Transverse colon (tissue), 4 donors: ENCODE measurements at regions not wholly inside any gene's neighbourhood (a gene's known extent, or its start where the extent isn't known, plus 50 kb on each side); places are given as distances from the start of the nearest gene placed in this dataset.

Source experiments
- DNase-seq: peaks from one replicate; pipeline ENCODE4 v3.0.0-alpha.2; 2019
- H3K27ac ChIP-seq, 4 donors: fragments of 200-600 bp; sonication (generic); 2 replicates each; pipeline ENCODE4 v1.5.1; 2016 to 2018; ENCODE audit warnings: inconsistent platforms in 4 of 4
- H3K27me3 ChIP-seq: fragments of 200-600 bp; sonication (generic); 2 replicates; pipeline ENCODE4 v1.5.1; 2017; ENCODE audit warnings: inconsistent platforms
- H3K36me3 ChIP-seq, 4 donors: fragments of 200-600 bp; sonication (generic); 2 replicates each; pipeline ENCODE4 v1.5.1; 2017 to 2019; ENCODE audit warnings: inconsistent platforms in 4 of 4
- H3K4me1 ChIP-seq, 4 donors: fragments of 200-600 bp; sonication (generic); 2 replicates each; pipeline ENCODE4 v1.5.1; 2017 to 2020; ENCODE audit warnings: inconsistent platforms in 4 of 4
- H3K4me3 ChIP-seq, 4 donors: fragments of 200-600 bp; sonication (generic); 1 replicate in 1 of 4; 2 replicates in 3 of 4; pipeline versions ENCODE4 v1.5.1 to v1.6.1; 2017 to 2019; ENCODE audit warnings: inconsistent platforms in 4 of 4
- H3K9me3 ChIP-seq, 2 donors: fragments of 200-600 bp; sonication (generic); 2 replicates each; pipeline ENCODE4 v1.5.1; 2017 to 2019; ENCODE audit warnings: inconsistent platforms in 2 of 2
- EP300 ChIP-seq: sonication (generic); formaldehyde crosslinking; IDR thresholded peaks from one replicate; pipeline ENCODE4 v1.6.1; 2017; ENCODE audit warnings: antibody characterized with exemption, low read depth
- POLR2A ChIP-seq: fragments of 450-650 bp; IDR thresholded peaks from one replicate; pipeline ENCODE4 v1.6.1; 2016; ENCODE audit warnings: antibody characterized with exemption, mild to moderate bottlenecking, moderate library complexity
- POLR2AphosphoS5 ChIP-seq, 3 donors: sonication (generic); formaldehyde crosslinking; IDR thresholded peaks; one replicate each; pipeline ENCODE4 v1.6.1; 2016; ENCODE audit warnings: antibody characterized with exemption in 3 of 3
- WGBS, 2 donors: methylation state at CpG; one replicate each; pipeline ENCODE4 v1.1.5; 2018; ENCODE audit warnings: low coverage in 1 of 2; 5-methylcytosine and 5-hydroxymethylcytosine counted together
- in situ Hi-C, 4 donors: fragments of 200-750 bp; cut with MboI; loops; one replicate each; pipeline versions ENCODE4 v1.15.0 to v1.15.1; 2017; ENCODE audit warnings: low sequenced_read_pairs in 3 of 4, low pct_ligation_motif_present in 1 of 4, low pct_unique_long_range_greater_than_20kb in 1 of 4
- intact Hi-C: fragments of 100-400 bp; cut with DNase I; formaldehyde crosslinking; loops from one replicate; pipeline ENCODE4 v1.15.1; 2023; ENCODE audit warnings: low total_unique reads
- TF ChIP-seq, protein P1 (sequence below), 5 experiments: fragments of 200-600 bp in 3 of 5; fragments of 450-650 bp in 2 of 5; sonication (generic) in 3 of 5; IDR thresholded peaks; 1 replicate in 2 of 5; 2 replicates in 3 of 5; pipeline ENCODE4 v1.5.1; 2016 to 2017; ENCODE audit warnings: antibody characterized with exemption in 5 of 5, inconsistent platforms in 3 of 5, mild to moderate bottlenecking in 2 of 5, moderate library complexity in 1 of 5

DNA sequence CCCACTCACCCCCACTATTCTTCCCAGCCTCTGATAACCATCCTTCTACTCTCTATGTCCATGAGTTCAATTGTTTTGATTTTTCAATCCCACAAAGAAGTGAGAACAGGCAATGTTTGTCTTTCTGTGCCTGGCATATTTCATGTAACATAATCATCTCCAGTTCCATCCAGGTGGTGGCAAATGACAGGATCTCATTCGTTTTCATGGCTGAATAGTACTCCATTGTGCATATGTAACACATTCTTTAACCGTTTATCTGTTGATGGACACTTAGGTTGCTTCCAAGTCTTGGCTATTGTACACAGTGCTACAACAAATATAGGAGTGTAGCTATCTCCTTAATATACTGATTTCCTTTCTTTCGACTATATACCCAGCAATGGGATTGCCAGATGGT lies 169.3 kb upstream of the NFIA start:
- WGBS, 2 donors, result 84 to 100% methylated on average over 1 to 3 of the region's 3 CpGs
- no peak for DNase-seq
- Histone ChIP-seq H3K4me1 (no peaks in the 10 kb centered on the region), H3K9me3 (no peaks in the 10 kb centered on the region), H3K27me3 (no peaks in the 10 kb centered on the region), H3K4me3 (no peak overlapping the region), H3K36me3 (no peaks in the 10 kb centered on the region), H3K27ac (no peak overlapping the region)
- TF ChIP-seq, protein P1, sequence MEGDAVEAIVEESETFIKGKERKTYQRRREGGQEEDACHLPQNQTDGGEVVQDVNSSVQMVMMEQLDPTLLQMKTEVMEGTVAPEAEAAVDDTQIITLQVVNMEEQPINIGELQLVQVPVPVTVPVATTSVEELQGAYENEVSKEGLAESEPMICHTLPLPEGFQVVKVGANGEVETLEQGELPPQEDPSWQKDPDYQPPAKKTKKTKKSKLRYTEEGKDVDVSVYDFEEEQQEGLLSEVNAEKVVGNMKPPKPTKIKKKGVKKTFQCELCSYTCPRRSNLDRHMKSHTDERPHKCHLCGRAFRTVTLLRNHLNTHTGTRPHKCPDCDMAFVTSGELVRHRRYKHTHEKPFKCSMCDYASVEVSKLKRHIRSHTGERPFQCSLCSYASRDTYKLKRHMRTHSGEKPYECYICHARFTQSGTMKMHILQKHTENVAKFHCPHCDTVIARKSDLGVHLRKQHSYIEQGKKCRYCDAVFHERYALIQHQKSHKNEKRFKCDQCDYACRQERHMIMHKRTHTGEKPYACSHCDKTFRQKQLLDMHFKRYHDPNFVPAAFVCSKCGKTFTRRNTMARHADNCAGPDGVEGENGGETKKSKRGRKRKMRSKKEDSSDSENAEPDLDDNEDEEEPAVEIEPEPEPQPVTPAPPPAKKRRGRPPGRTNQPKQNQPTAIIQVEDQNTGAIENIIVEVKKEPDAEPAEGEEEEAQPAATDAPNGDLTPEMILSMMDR (IDR thresholded peaks at IDR 0.05), result no peak
- intact Hi-C loops, result no loop called here
- in situ Hi-C loops, result no loop called here

DNA sequence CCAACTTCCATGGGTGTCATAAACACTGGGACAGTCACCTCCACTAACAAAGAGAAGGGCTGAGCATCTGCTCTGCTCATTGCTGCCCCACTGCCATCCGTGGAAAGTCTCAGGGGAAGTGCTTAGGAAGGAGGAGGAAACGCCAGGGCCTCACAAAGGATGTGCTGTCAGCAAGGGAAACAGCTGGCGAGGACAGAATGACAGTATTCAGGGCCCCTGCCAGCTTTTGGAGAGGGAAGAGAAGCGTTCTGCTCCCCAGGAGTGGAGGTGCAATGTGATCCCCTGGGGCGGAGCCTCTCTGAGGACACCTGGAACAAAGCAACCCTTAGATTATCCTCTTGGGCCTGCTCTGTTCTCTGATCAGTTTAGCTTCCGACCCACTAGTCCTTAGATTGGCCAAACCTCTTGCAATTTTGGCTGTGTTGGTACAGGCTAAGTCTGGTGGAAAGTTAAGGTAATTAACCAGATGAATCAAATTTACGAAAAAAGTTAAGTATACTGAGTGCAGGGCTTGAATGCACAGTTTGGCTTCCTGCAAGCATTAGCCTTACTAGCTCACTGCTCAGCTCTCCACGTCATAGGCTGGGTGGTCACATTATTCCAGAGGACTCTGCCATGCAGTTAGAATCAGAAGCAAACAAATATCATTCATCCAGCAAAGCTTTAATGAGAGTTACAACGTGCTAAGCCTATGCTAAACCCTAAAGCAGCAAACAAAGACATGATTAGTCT lies 170.2 kb upstream of the NFIA start:
- 33 to 60% methylated on average over 3 to 9 of the region's 9 CpGs for WGBS, 2 donors
- TF ChIP-seq EP300 (no peak), POLR2A (no peak), POLR2AphosphoS5 (IDR thresholded peaks at IDR 0.05) (no peak)
- TF ChIP-seq, protein P1 (IDR thresholded peaks at IDR 0.05), result no peak
- intact Hi-C loops (no loop called here), in situ Hi-C loops (no loop called here)
- H3K4me1 ChIP-seq, result no peaks in the 10 kb centered on the region
- no peak overlapping the region for H3K4me3 ChIP-seq
- H3K27me3 ChIP-seq, result no peaks in the 10 kb centered on the region
- H3K27ac ChIP-seq, result no peak overlapping the region
- H3K9me3 ChIP-seq, result no peaks in the 10 kb centered on the region
- no peaks in the 10 kb centered on the region for H3K36me3 ChIP-seq
- no peak for DNase-seq

DNA sequence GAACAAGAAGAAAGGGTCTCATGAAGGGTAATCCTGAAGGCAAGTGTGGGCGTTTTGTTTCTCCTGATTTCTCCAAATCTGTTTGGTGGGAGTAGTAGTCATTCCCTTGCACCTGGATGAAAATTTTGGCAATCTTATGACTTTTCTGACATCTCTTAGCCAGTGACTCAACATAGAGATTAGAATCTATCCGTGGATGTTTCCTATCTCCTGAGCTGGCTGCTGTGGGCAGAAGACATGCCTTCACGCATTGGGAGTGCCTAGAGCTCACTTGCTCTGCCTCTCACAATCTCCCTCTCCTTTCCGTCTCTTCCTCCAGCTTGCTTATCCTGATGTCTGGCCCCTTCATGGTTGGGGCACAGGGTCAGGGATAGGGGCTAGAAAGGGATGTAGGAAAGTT lies 174.2 kb upstream of the NFIA start:
- no peaks in the 10 kb centered on the region for H3K9me3 ChIP-seq
- no peak overlapping the region for H3K4me3 ChIP-seq
- TF ChIP-seq POLR2A (no peak), EP300 (no peak), POLR2AphosphoS5 (IDR thresholded peaks at IDR 0.05) (no peak)
- TF ChIP-seq, protein P1 (IDR thresholded peaks at IDR 0.05), result no peak
- no peaks in the 10 kb centered on the region for H3K27me3 ChIP-seq
- WGBS, 2 donors, result 68 to 72% methylated on average over 2 to 4 of the region's 4 CpGs
- DNase-seq, result no peak
- in situ Hi-C loops (no loop called here), intact Hi-C loops (no loop called here)
- H3K27ac ChIP-seq, result no peak overlapping the region
- no peaks in the 10 kb centered on the region for H3K36me3 ChIP-seq
- no peaks in the 10 kb centered on the region for H3K4me1 ChIP-seq

DNA sequence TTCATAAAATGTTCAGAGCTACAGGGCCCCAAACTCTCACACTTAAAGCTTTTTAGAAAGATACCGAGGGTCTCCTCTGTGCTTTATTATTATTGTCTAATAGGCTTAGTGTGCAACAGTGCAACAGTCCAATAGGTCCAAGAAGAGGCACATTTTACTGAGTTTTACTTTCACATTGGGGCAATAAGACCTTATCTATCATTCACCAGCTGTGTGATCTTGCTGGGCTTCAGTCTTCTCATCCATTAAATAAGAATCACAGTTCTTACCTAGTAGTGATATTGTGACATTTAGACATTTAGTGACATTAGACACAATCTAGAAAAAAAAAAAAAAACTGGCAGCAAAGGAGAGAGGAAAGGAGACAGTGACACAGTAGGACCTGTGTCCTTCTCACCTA lies 175.8 kb upstream of the NFIA start:
- no peak for DNase-seq
- H3K4me1 ChIP-seq, result no peaks in the 10 kb centered on the region
- intact Hi-C loops, result no loop called here
- TF ChIP-seq, protein P1 (IDR thresholded peaks at IDR 0.05), result no peak
- in situ Hi-C loops, result no loop called here
- H3K36me3 ChIP-seq, result no peaks in the 10 kb centered on the region
- no peaks in the 10 kb centered on the region for H3K9me3 ChIP-seq
- H3K27me3 ChIP-seq, result no peaks in the 10 kb centered on the region
- H3K4me3 ChIP-seq, result no peak overlapping the region
- no peak overlapping the region for H3K27ac ChIP-seq
- WGBS, 2 donors, result 67 to 89% methylated on average over 1 of the region's 1 CpG
